Smooth muscle cell (in vitro differentiated cells): ENCODE measurements at regions not wholly inside any gene's neighbourhood (a gene's known extent, or its start where the extent isn't known, plus 50 kb on each side); places are given as distances from the start of the nearest gene placed in this dataset.

ENCODE experiments used
- DNase-seq: peaks from one replicate; lab custom pipeline; 2025; ENCODE audit not compliant: unreplicated experiment; lab: John Stamatoyannopoulos, UW
- H2AFZ ChIP-seq: fragments of 200-600 bp; sonication (generic); 2 replicates; pipeline ENCODE4 v1.6.0; 2016; ENCODE audit warnings: antibody characterized with exemption, low read depth, mild to moderate bottlenecking
- H3F3A ChIP-seq: fragments of 200-600 bp; sonication (generic); 2 replicates; pipeline ENCODE4 v1.6.0; 2017; ENCODE audit warnings: antibody characterized with exemption, low read depth
- H3K27ac ChIP-seq: fragments of 200-600 bp; sonication (generic); 2 replicates; pipeline ENCODE4 v1.5.1; 2016; ENCODE audit warnings: low read depth, mild to moderate bottlenecking
- H3K27me3 ChIP-seq: fragments of 200-600 bp; sonication (generic); 2 replicates; pipeline ENCODE4 v1.6.1; 2016; ENCODE audit warnings: low read depth, mild to moderate bottlenecking
- H3K36me3 ChIP-seq: fragments of 200-600 bp; sonication (generic); 2 replicates; pipeline ENCODE4 v1.5.1; 2016; ENCODE audit warnings: low read depth
- H3K4me1 ChIP-seq: fragments of 200-600 bp; sonication (generic); 2 replicates; pipeline ENCODE4 v1.5.1; 2016; ENCODE audit warnings: low read depth
- H3K4me2 ChIP-seq: fragments of 200-600 bp; sonication (generic); 2 replicates; pipeline ENCODE4 v1.6.0; 2016; ENCODE audit warnings: mild to moderate bottlenecking
- H3K4me3 ChIP-seq: fragments of 200-600 bp; sonication (generic); 2 replicates; pipeline ENCODE4 v1.5.1; 2016; ENCODE audit warnings: mild to moderate bottlenecking
- H3K79me2 ChIP-seq: fragments of 200-600 bp; sonication (generic); 2 replicates; pipeline ENCODE4 v1.6.0; 2016; ENCODE audit warnings: low read depth, mild to moderate bottlenecking
- H3K9ac ChIP-seq: fragments of 200-600 bp; sonication (generic); 2 replicates; pipeline ENCODE4 v1.6.0; 2016; ENCODE audit warnings: low read depth
- H3K9me3 ChIP-seq: fragments of 200-600 bp; sonication (generic); replicated peaks from 2 replicates; pipeline ENCODE4 v1.5.1; 2016; ENCODE audit warnings: low read depth
- H4K20me1 ChIP-seq: fragments of 200-600 bp; sonication (generic); 2 replicates; pipeline ENCODE4 v1.6.0; 2016; ENCODE audit warnings: low read depth
- CTCF ChIP-seq: fragments of 200-600 bp; sonication (generic); IDR thresholded peaks from 2 replicates; pipeline ENCODE4 v1.5.1; 2017; ENCODE audit warnings: borderline replicate concordance, mild to moderate bottlenecking, antibody characterized with exemption; ENCODE audit not compliant: insufficient read depth, poor library complexity, severe bottlenecking
- WGBS: methylation state at CpG from one replicate; pipeline ENCODE4 v1.1.7; 2016; ENCODE audit warnings: low lambda C conversion rate; 5-methylcytosine and 5-hydroxymethylcytosine counted together

- H2AFZ ChIP-seq: no peak overlapping the region
Measured at GRCh38 chr7:12884033-12884432, 196.6 kb downstream of the ARL4A start.

GRCh38 chr7:12884856-12885440 is 197.5 kb downstream of the ARL4A start:
- no peak for DNase-seq
- Histone ChIP-seq H3K4me1 (peaks cover 4% of the 10 kb centered on the region), H4K20me1 (no peaks in the 10 kb centered on the region), H3K4me3 (no peak overlapping the region), H2AFZ (peak overlapping the region; percentile 45), H3K4me2 (peak overlapping the region; percentile 3), H3K27ac (no peak overlapping the region), H3K9me3 (no peaks in the 10 kb centered on the region), H3K27me3 (no peaks in the 10 kb centered on the region), H3K79me2 (no peaks in the 10 kb centered on the region), H3K36me3 (no peaks in the 10 kb centered on the region), H3K9ac (no peak overlapping the region), H3F3A (peaks cover 4% of the 10 kb centered on the region)
- WGBS: 63% methylated on average over 3 of the region's 3 CpGs
- TF ChIP-seq CTCF: no peak

More at GRCh38 chr7:12884033-12884432, 196.6 kb downstream of the ARL4A start:
- Histone ChIP-seq H3F3A (peaks cover 4% of the 10 kb centered on the region), H3K4me1 (peaks cover 4% of the 10 kb centered on the region), H3K27ac (no peak overlapping the region), H3K79me2 (no peaks in the 10 kb centered on the region), H3K27me3 (no peaks in the 10 kb centered on the region), H3K36me3 (no peaks in the 10 kb centered on the region), H4K20me1 (no peaks in the 10 kb centered on the region), H3K4me3 (no peak overlapping the region), H3K4me2 (peak overlapping the region; percentile 3), H3K9me3 (no peaks in the 10 kb centered on the region), H3K9ac (no peak overlapping the region)
- no peak for DNase-seq
- WGBS: 73% methylated on average over 1 of the region's 1 CpG
- no peak for TF ChIP-seq CTCF

GRCh38 chr7:12888717-12889116 is 201.3 kb downstream of the ARL4A start:
- Histone ChIP-seq H3K36me3 (no peaks in the 10 kb centered on the region), H3K9me3 (no peaks in the 10 kb centered on the region), H3K4me1 (peaks cover 4% of the 10 kb centered on the region), H3K27me3 (no peaks in the 10 kb centered on the region), H3K4me2 (no peak overlapping the region), H2AFZ (no peak overlapping the region), H3K9ac (peak overlapping the region; percentile 49), H3K27ac (peak overlapping the region; percentile 73), H4K20me1 (no peaks in the 10 kb centered on the region), H3F3A (peaks cover 4% of the 10 kb centered on the region), H3K79me2 (no peaks in the 10 kb centered on the region), H3K4me3 (no peak overlapping the region)
- TF ChIP-seq CTCF: no peak
- 67% methylated on average over 2 of the region's 2 CpGs for WGBS
- DNase-seq: no peak

- H3K9me3 ChIP-seq: no peaks in the 10 kb centered on the region
- peaks cover 4% of the 10 kb centered on the region for H3K4me1 ChIP-seq
- peaks cover 4% of the 10 kb centered on the region for H3F3A ChIP-seq
- no peaks in the 10 kb centered on the region for H4K20me1 ChIP-seq
- WGBS: 90% methylated on average over 4 of the region's 4 CpGs
- H3K79me2 ChIP-seq: no peaks in the 10 kb centered on the region
- TF ChIP-seq CTCF: no peak
- H3K36me3 ChIP-seq: no peaks in the 10 kb centered on the region
- no peaks in the 10 kb centered on the region for H3K27me3 ChIP-seq
- peak overlapping the region; percentile 73 for H3K27ac ChIP-seq
- H2AFZ ChIP-seq: no peak overlapping the region
- peak overlapping the region; percentile 49 for H3K9ac ChIP-seq
- no peak for DNase-seq
- H3K4me2 ChIP-seq: peak overlapping the region; percentile 14
- no peak overlapping the region for H3K4me3 ChIP-seq
Measured at GRCh38 chr7:12889391-12889790, 202.0 kb downstream of the ARL4A start.
